Panc1 (cell line): ENCODE measurements at regions not wholly inside any gene's neighbourhood (a gene's known extent, or its start where the extent isn't known, plus 50 kb on each side); places are given as distances from the start of the nearest gene placed in this dataset.

ENCODE experiments used
- ATAC-seq: fragments of 200-7000 bp; cut with Tn5 transposase; 2 replicates; pipeline ENCODE4 v1.9.1; 2020; ENCODE audit warnings: mild to moderate bottlenecking, moderate library complexity
- BruUV-seq: library from RNA; stranded (reverse); fragments of 400-500 nt; replicated peaks from 2 replicates; lab custom pipeline; 2021; lab: Mats Ljungman, UMichigan
- CTCF ChIA-PET: fragments of 300-600 bp; sonication (Branson Sonifier 250); formaldehyde crosslinking; loops from one replicate; lab custom pipeline; 2022; ENCODE audit warnings: antibody characterized with exemption; lab: Charles Lee
- POLR2A ChIA-PET: fragments of 300-600 bp; sonication (Branson Sonifier 250); formaldehyde crosslinking; loops from one replicate; lab custom pipeline; 2022; ENCODE audit warnings: antibody characterized with exemption; lab: Charles Lee
- DNase-seq: peaks from one replicate; pipeline ENCODE4 v3.0.0-alpha.2; 2010; ENCODE audit warnings: low read depth, low spot score
- H3K27ac ChIP-seq: 2 replicates; pipeline ENCODE4 v1.5.1; 2011; ENCODE audit warnings: mild to moderate bottlenecking, low read length, inconsistent platforms
- H3K27me3 ChIP-seq: fragments of 200-500 bp; sonication (Bioruptor generic); 2 replicates; pipeline ENCODE4 v1.6.0; 2014; ENCODE audit warnings: low read length, inconsistent platforms; ENCODE audit not compliant: control insufficient read depth, insufficient read depth
- H3K36me3 ChIP-seq: fragments of 200-500 bp; sonication (Bioruptor generic); 2 replicates; pipeline ENCODE4 v1.5.1; 2014; ENCODE audit warnings: inconsistent platforms, mild to moderate bottlenecking, low read length, moderate library complexity; ENCODE audit not compliant: control insufficient read depth, insufficient read depth
- H3K4me1 ChIP-seq: 2 replicates; pipeline ENCODE4 v1.5.1; 2011; ENCODE audit warnings: inconsistent platforms, mild to moderate bottlenecking, low read length, moderate library complexity; ENCODE audit not compliant: control insufficient read depth, insufficient read depth
- H3K4me3 ChIP-seq, 2 experiments: 2 replicates each; pipeline ENCODE4 v1.5.1; 2011 to 2012; ENCODE audit warnings: low read depth in 2 of 2, low read length in 2 of 2, mild to moderate bottlenecking in 2 of 2, inconsistent platforms in 1 of 2, moderate library complexity in 1 of 2
- H3K9me3 ChIP-seq: fragments of 200-500 bp; sonication (Bioruptor generic); 2 replicates; pipeline ENCODE4 v1.5.1; 2014; ENCODE audit warnings: low read depth, mild to moderate bottlenecking, inconsistent platforms, low read length, moderate library complexity; ENCODE audit not compliant: control insufficient read depth, insufficient read depth
- CTCF ChIP-seq: fragments of 450-650 bp; IDR thresholded peaks from 2 replicates; pipeline ENCODE4 v1.5.1; 2017; ENCODE audit warnings: mild to moderate bottlenecking
- POLR2AphosphoS5 ChIP-seq: IDR thresholded peaks from 2 replicates; pipeline ENCODE4 v1.6.1; 2012; ENCODE audit warnings: mild to moderate bottlenecking, low read depth, low read length, moderate library complexity
- REST ChIP-seq, 2 experiments: IDR thresholded peaks; 2 replicates each; pipeline ENCODE4 v1.6.1; 2011 to 2012; ENCODE audit warnings: low read depth in 2 of 2, control low read depth in 1 of 2, low read length in 1 of 2, mild to moderate bottlenecking in 1 of 2, moderate library complexity in 1 of 2; ENCODE audit not compliant: insufficient read depth in 1 of 2
- SIN3A ChIP-seq: IDR thresholded peaks from 2 replicates; pipeline ENCODE4 v1.6.1; 2012; ENCODE audit warnings: low read depth, mild to moderate bottlenecking, low read length, moderate library complexity, borderline replicate concordance; ENCODE audit not compliant: insufficient read depth
- TCF7L2 ChIP-seq: IDR thresholded peaks from 2 replicates; pipeline ENCODE4 v1.6.1; 2011; ENCODE audit warnings: mild to moderate bottlenecking, low read depth, low read length, inconsistent platforms
- in situ Hi-C: cut with HindIII; loops from 2 replicates; pipeline ENCODE4 v1.10.0; 2016; ENCODE audit warnings: low sequenced_read_pairs, low pct_unique_long_range_greater_than_20kb
- intact Hi-C: fragments of 100-400 bp; cut with micrococcal nuclease; formaldehyde crosslinking; loops from one replicate; pipeline ENCODE4 v1.10.0; 2022; ENCODE audit not compliant: unreplicated experiment

GRCh38 chr9:21696411-21696871 is 106.0 kb upstream of the MTAP start:
- ChIA-PET CTCF (no interaction called here), POLR2A (no interaction called here)
- no peak for DNase-seq
- no TSS peak for BruUV-seq
- no peak for TF ChIP-seq POLR2AphosphoS5
- no peak for TF ChIP-seq REST (IDR thresholded peaks at IDR 0.05; ENCODE audit: insufficient read depth in 1 of 2, low read depth in 2 of 2, low read length in 1 of 2)
- no peak for TF ChIP-seq SIN3A
- TF ChIP-seq TCF7L2: no peak
- TF ChIP-seq CTCF: no peak
- Histone ChIP-seq H3K9me3 (no peaks in the 10 kb centered on the region; the same call in 1 of the 2 replicates), H3K36me3 (no peaks in the 10 kb centered on the region), H3K4me1 (peaks cover 5% of the 10 kb centered on the region), H3K27ac (no peak overlapping the region), H3K4me3 (no peak overlapping the region), H3K27me3 (no peaks in the 10 kb centered on the region)
- ATAC-seq: peak; percentile 38; the same call in 1 of the 2 replicates
- intact Hi-C loops (no loop called here), in situ Hi-C loops (no loop called here)

- no peak overlapping the region for H3K4me3 ChIP-seq
- in situ Hi-C loops (no loop called here), intact Hi-C loops (no loop called here)
- H3K9me3 ChIP-seq: no peaks in the 10 kb centered on the region
- no peak for DNase-seq
- ATAC-seq: no peak
- H3K27ac ChIP-seq: peak overlapping the region; percentile 67
- ChIA-PET CTCF (interaction anchor here (0.6 to 1.3 kb wide), 2 partner anchors 12 to 165 kb away, joined by 3 read pairs; no protein-coding TSS in a partner anchor), POLR2A (interaction anchor here (0.6 to 1.0 kb wide), 2 partner anchors 67 to 82 kb away, joined by 3 to 4 read pairs; no protein-coding TSS in a partner anchor)
- TF ChIP-seq POLR2AphosphoS5 (no peak), SIN3A (no peak), REST (IDR thresholded peaks at IDR 0.05; ENCODE audit: insufficient read depth in 1 of 2, low read depth in 2 of 2, low read length in 1 of 2) (no peak), TCF7L2 (no peak), CTCF (no peak)
- BruUV-seq: no TSS peak
- H3K36me3 ChIP-seq: no peaks in the 10 kb centered on the region
- peaks cover 27% of the 10 kb centered on the region for H3K4me1 ChIP-seq
- no peaks in the 10 kb centered on the region for H3K27me3 ChIP-seq
These were observed 94.2 kb upstream of the MTAP start for GRCh38 chr9:21708260-21708711.
